ENCODE measurements at regions not wholly inside any gene's neighbourhood (a gene's known extent, or its start where the extent isn't known, plus 50 kb on each side); places are given as distances from the start of the nearest gene placed in this dataset.

DNA sequence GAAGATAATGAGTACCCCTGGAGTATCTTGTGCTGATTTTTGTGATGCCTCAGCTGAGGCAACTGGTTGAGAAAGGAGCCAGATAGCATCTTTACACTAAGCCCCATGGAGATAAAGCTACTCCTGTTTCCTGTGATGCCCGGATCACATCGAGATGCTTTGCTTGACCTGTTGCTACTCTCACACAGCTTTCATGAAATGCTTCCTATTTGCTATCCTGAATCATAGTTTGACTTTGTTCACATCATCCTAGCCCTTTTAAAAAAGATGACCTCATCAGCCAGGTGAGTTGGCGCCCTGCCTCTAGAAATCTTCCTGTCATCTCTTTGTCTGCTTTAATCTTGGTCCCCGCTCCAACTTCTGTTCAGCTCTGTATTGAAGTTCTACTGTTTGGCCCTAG, 409.6 kb upstream of the TBL1XR1 start:
- TF ChIP-seq, protein P1, sequence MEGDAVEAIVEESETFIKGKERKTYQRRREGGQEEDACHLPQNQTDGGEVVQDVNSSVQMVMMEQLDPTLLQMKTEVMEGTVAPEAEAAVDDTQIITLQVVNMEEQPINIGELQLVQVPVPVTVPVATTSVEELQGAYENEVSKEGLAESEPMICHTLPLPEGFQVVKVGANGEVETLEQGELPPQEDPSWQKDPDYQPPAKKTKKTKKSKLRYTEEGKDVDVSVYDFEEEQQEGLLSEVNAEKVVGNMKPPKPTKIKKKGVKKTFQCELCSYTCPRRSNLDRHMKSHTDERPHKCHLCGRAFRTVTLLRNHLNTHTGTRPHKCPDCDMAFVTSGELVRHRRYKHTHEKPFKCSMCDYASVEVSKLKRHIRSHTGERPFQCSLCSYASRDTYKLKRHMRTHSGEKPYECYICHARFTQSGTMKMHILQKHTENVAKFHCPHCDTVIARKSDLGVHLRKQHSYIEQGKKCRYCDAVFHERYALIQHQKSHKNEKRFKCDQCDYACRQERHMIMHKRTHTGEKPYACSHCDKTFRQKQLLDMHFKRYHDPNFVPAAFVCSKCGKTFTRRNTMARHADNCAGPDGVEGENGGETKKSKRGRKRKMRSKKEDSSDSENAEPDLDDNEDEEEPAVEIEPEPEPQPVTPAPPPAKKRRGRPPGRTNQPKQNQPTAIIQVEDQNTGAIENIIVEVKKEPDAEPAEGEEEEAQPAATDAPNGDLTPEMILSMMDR (IDR thresholded peaks at IDR 0.05; ENCODE audit: poor library complexity, severe bottlenecking), result no peak
- TF ChIP-seq SMC3 (conservative IDR thresholded peaks at IDR 0.05; ENCODE audit: poor library complexity), result no peak

All from neural cell (in vitro differentiated cells).